Esophagus muscularis mucosa (tissue), 4 donors: ENCODE measurements at regions not wholly inside any gene's neighbourhood (a gene's known extent, or its start where the extent isn't known, plus 50 kb on each side); places are given as distances from the start of the nearest gene placed in this dataset.
"Not testable (repeated sequence)": the region's sequence is repeated elsewhere in the genome, so short reads cannot be mapped to it uniquely, and the experiment has no call there.

Experiments
- DNase-seq: peaks from one replicate; pipeline ENCODE4 v3.0.0-alpha.2; 2017; ENCODE audit errors: extremely low spot score
- H3K27ac ChIP-seq, 4 donors: fragments of 200-600 bp; sonication (generic); replicated peaks in 1 of 4; 1 replicate in 3 of 4; 2 replicates in 1 of 4; pipeline ENCODE4 v1.5.1; 2016 to 2019; ENCODE audit warnings: mild to moderate bottlenecking in 1 of 4
- H3K27me3 ChIP-seq, 4 donors: fragments of 200-600 bp; sonication (generic); one replicate each; pipeline versions ENCODE4 v1.5.1 to v1.6.0; 2016 to 2019
- H3K36me3 ChIP-seq, 4 donors: fragments of 200-600 bp; sonication (generic); one replicate each; pipeline ENCODE4 v1.5.1; 2016 to 2019
- H3K4me1 ChIP-seq, 4 donors: fragments of 200-600 bp; sonication (generic); one replicate each; pipeline ENCODE4 v1.5.1; 2016 to 2019
- H3K4me3 ChIP-seq, 4 donors: fragments of 200-600 bp; sonication (generic); 1 replicate in 2 of 4; 2 replicates in 2 of 4; pipeline ENCODE4 v1.5.1; 2016 to 2019; ENCODE audit warnings: mild to moderate bottlenecking in 4 of 4, moderate library complexity in 1 of 4
- H3K9me3 ChIP-seq, 4 donors: fragments of 200-600 bp; sonication (generic); 1 replicate in 3 of 4; 2 replicates in 1 of 4; pipeline ENCODE4 v1.5.1; 2016 to 2019
- CTCF ChIP-seq, 3 experiments: fragments of 200-600 bp in 2 of 3; fragments of 450-650 bp in 1 of 3; sonication (generic) in 2 of 3; IDR thresholded peaks; one replicate each; pipeline ENCODE4 v1.5.1; 2017 to 2019; ENCODE audit warnings: antibody characterized with exemption in 3 of 3, mild to moderate bottlenecking in 2 of 3, moderate library complexity in 1 of 3
- EP300 ChIP-seq: sonication (generic); formaldehyde crosslinking; IDR thresholded peaks from one replicate; pipeline ENCODE4 v1.6.1; 2017; ENCODE audit warnings: antibody characterized with exemption
- POLR2A ChIP-seq: fragments of 450-650 bp; IDR thresholded peaks from one replicate; pipeline ENCODE4 v1.6.1; 2017; ENCODE audit warnings: antibody characterized with exemption, moderate library complexity, mild to moderate bottlenecking, low read depth
- POLR2AphosphoS5 ChIP-seq, 2 donors: sonication (generic); formaldehyde crosslinking; IDR thresholded peaks; one replicate each; pipeline ENCODE4 v1.6.1; 2017; ENCODE audit warnings: antibody characterized with exemption in 2 of 2
- WGBS: methylation state at CpG from one replicate; pipeline ENCODE4 v1.1.5; 2018; 5-methylcytosine and 5-hydroxymethylcytosine counted together
- intact Hi-C: fragments of 100-400 bp; cut with DNase I; formaldehyde crosslinking; loops from one replicate; pipeline ENCODE4 v1.15.1; 2023

DNA sequence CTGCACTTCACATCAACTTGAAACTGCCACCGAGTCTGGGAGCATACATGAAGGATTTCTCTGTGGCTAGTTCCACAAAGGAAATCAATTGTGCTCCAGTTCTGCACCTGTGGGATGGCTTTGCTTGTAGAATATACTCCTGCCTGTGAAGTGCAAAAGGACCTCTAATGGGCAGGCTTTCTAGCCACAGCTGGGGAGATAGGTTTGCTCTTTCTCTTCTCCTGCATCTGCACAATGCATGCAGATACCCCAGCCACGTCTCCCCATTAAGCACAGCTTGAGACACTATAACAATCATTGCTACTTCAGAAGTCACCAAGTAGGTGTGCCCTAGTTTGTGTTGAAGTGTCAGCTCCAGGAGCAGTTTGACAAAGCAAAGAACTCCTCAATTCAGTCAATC, 364.6 kb downstream of the ZIC3 start:
- WGBS = 22% methylated on average over 2 of the region's 2 CpGs
- H3K36me3 ChIP-seq = no peaks in the 10 kb centered on the region
- no peaks in the 10 kb centered on the region for H3K4me1 ChIP-seq
- no peak overlapping the region for H3K27ac ChIP-seq
- peaks cover 0 to 4% (median 0%) of the 10 kb centered on the region in 4 donors for H3K27me3 ChIP-seq
- intact Hi-C loops = no loop called here
- peaks cover 0 to 16% (median 2%) of the 10 kb centered on the region in 4 donors for H3K9me3 ChIP-seq
- H3K4me3 ChIP-seq = no peak overlapping the region
- no peak for TF ChIP-seq EP300
- TF ChIP-seq POLR2AphosphoS5 (IDR thresholded peaks at IDR 0.05) = no peak
- TF ChIP-seq CTCF (IDR thresholded peaks at IDR 0.05) = no peak
- no peak for TF ChIP-seq POLR2A
- DNase-seq = no peak

- DNase-seq, H3K4me1 ChIP-seq, intact Hi-C loops, H3K27me3 ChIP-seq, H3K36me3 ChIP-seq, H3K27ac ChIP-seq, H3K4me3 ChIP-seq: not testable (repeated sequence)
- WGBS = 74% methylated on average over 1 of the region's 1 CpG
- peaks cover 0 to 29% (median 2%) of the 10 kb centered on the region in 4 donors for H3K9me3 ChIP-seq
Measured at GRCh38 chrX:137934214-137934613, 368.3 kb downstream of the ZIC3 start.

- H3K4me1 ChIP-seq, H3K27ac ChIP-seq, H3K27me3 ChIP-seq, DNase-seq, intact Hi-C loops, H3K36me3 ChIP-seq, H3K4me3 ChIP-seq: not testable (repeated sequence)
- 98% methylated on average over 4 of the region's 4 CpGs for WGBS
- peaks cover 0 to 29% (median 2%) of the 10 kb centered on the region in 4 donors for H3K9me3 ChIP-seq
Measured at GRCh38 chrX:137934887-137935286, 369.0 kb downstream of the ZIC3 start.

- WGBS = 54% methylated on average over 4 of the region's 6 CpGs
- no peak for TF ChIP-seq POLR2AphosphoS5 (IDR thresholded peaks at IDR 0.05)
- TF ChIP-seq POLR2A = no peak
- TF ChIP-seq EP300 = no peak
- TF ChIP-seq CTCF (IDR thresholded peaks at IDR 0.05) = no peak
- intact Hi-C loops = no loop called here
Measured at GRCh38 chrX:137945470-137945869, 379.5 kb downstream of the ZIC3 start.

DNA sequence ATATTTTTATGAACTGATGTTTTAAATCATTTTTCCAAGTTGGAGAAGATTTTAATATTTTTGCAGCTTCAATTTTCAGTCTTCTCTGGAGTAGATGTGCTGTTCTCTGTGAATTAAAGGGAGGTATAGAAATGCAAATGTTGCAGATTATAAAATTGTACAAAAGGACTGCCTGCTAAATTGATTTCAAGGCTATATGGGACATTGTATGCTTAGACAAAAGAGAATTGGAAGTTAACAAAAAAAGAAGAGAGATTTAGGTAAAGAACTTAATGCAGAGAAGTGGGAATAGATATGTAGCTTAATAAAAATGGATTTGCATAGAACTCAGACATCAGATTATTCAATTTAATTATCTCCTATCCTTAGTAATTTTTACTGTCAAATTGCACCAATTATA, 403.3 kb downstream of the ZIC3 start:
- Histone ChIP-seq H3K4me1 (no peaks in the 10 kb centered on the region), H3K4me3 (no peak overlapping the region), H3K27ac (no peak overlapping the region), H3K9me3 (peaks cover 0 to 6% (median 0%) of the 10 kb centered on the region in 4 donors), H3K27me3 (peaks cover 0 to 7% (median 0%) of the 10 kb centered on the region in 4 donors), H3K36me3 (no peaks in the 10 kb centered on the region)
- TF ChIP-seq EP300 = no peak
- no peak for TF ChIP-seq POLR2AphosphoS5 (IDR thresholded peaks at IDR 0.05)
- no peak for TF ChIP-seq POLR2A
- no peak for TF ChIP-seq CTCF (IDR thresholded peaks at IDR 0.05)
- intact Hi-C loops = no loop called here
- no peak for DNase-seq

More at GRCh38 chrX:137945470-137945869, 379.5 kb downstream of the ZIC3 start:
- H3K27ac ChIP-seq = no peak overlapping the region
- H3K9me3 ChIP-seq = no peaks in the 10 kb centered on the region
- H3K4me1 ChIP-seq = no peaks in the 10 kb centered on the region
- H3K36me3 ChIP-seq = no peaks in the 10 kb centered on the region
- H3K27me3 ChIP-seq = no peaks in the 10 kb centered on the region
- DNase-seq = no peak
- no peak overlapping the region for H3K4me3 ChIP-seq

DNA sequence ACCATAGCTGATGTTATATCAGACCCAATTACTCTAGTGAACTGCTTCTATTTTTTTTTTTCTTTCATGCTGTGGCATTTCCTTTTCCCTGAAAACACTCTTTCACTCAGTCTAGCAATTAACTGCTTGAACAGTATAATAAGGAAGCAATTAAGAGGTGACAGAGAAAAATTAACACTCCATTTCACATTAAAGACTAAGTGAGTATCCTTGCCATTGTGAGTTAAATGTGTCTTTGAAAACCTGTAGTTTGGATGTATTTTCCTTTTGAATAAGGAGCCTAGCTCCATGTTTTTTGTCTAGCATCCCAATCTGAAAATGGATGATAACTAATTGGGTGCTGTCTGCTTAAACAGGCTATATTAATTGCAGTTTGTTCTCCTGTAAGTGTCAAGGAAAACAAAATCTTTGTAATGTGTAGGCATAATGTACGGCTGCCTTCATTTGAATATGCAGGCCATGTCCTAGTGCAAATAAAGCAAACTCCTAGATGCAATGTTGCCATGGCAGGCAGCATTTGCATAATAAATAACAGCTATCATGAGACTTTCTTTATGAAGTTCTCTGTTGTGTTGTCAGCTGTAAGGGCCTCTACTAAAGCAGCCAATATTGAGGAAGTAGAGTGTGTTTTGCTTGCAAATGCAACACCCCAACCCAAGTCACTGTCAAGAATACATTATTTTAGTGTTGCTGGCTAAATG, 416.7 kb downstream of the ZIC3 start:
- Histone ChIP-seq H3K36me3 (no peaks in the 10 kb centered on the region), H3K27me3 (no peaks in the 10 kb centered on the region), H3K27ac (no peak overlapping the region), H3K4me3 (no peak overlapping the region), H3K4me1 (no peaks in the 10 kb centered on the region), H3K9me3 (no peaks in the 10 kb centered on the region)
- WGBS = 79% methylated on average over 1 of the region's 1 CpG
- intact Hi-C loops = no loop called here
- no peak for TF ChIP-seq EP300
- no peak for TF ChIP-seq CTCF (IDR thresholded peaks at IDR 0.05)
- TF ChIP-seq POLR2A = no peak
- no peak for TF ChIP-seq POLR2AphosphoS5 (IDR thresholded peaks at IDR 0.05)
- DNase-seq = no peak
